ENCODE measurements at regions not wholly inside any gene's neighbourhood (a gene's known extent, or its start where the extent isn't known, plus 50 kb on each side); places are given as distances from the start of the nearest gene placed in this dataset.

- TF ChIP-seq TCF7L2 (IDR thresholded peaks at IDR 0.05; ENCODE audit: low read depth, low read length), result no peak
- no peak for TF ChIP-seq CTCF (IDR thresholded peaks at IDR 0.05)
- no peak for TF ChIP-seq POLR2AphosphoS5 (IDR thresholded peaks at IDR 0.05; ENCODE audit: low read depth, low read length)
Measured at GRCh38 chr1:209257454-209257853, 326.1 kb upstream of the CAMK1G start.
